ENCODE measurements at regions not wholly inside any gene's neighbourhood (a gene's known extent, or its start where the extent isn't known, plus 50 kb on each side); places are given as distances from the start of the nearest gene placed in this dataset.

GRCh38 chr18:60554967-60555366 lies 182.4 kb upstream of the MC4R start:
- no peak for DNase-seq (ENCODE audit: low read depth)

- DNase-seq (ENCODE audit: low read depth), result no peak
Measured at GRCh38 chr18:60555625-60556024, 183.1 kb upstream of the MC4R start.

GRCh38 chr18:60556326-60556725 lies 183.8 kb upstream of the MC4R start:
- DNase-seq (ENCODE audit: low read depth), result no peak

GRCh38 chr18:60560071-60560470 lies 187.5 kb upstream of the MC4R start:
- DNase-seq (ENCODE audit: low read depth), result no peak

- DNase-seq (ENCODE audit: low read depth), result no peak
Measured at GRCh38 chr18:60563082-60563481, 190.5 kb upstream of the MC4R start.

GRCh38 chr18:60568220-60568619 lies 195.6 kb upstream of the MC4R start:
- DNase-seq (ENCODE audit: low read depth), result no peak

- DNase-seq (ENCODE audit: low read depth), result no peak
Measured at GRCh38 chr18:60570172-60570571, 197.6 kb upstream of the MC4R start.

- DNase-seq (ENCODE audit: low read depth), result no peak
Measured at GRCh38 chr18:60577457-60577856, 204.9 kb upstream of the MC4R start.

- no peak for DNase-seq (ENCODE audit: low read depth)
Measured at GRCh38 chr18:60585670-60586069, 213.1 kb upstream of the MC4R start.

- DNase-seq (ENCODE audit: low read depth), result no peak
Measured at GRCh38 chr18:60593249-60593648, 220.7 kb upstream of the MC4R start.

GRCh38 chr18:60596928-60597327 lies 224.4 kb upstream of the MC4R start:
- no peak for DNase-seq (ENCODE audit: low read depth)

- no peak for DNase-seq (ENCODE audit: low read depth)
Measured at GRCh38 chr18:60599267-60599666, 226.7 kb upstream of the MC4R start.

GRCh38 chr18:60599995-60600394 lies 227.4 kb upstream of the MC4R start:
- no peak for DNase-seq (ENCODE audit: low read depth)

- DNase-seq (ENCODE audit: low read depth), result no peak
Measured at GRCh38 chr18:60601249-60601648, 228.7 kb upstream of the MC4R start.

GRCh38 chr18:60623331-60623730 lies 250.8 kb upstream of the MC4R start:
- no peak for DNase-seq (ENCODE audit: low read depth)

- no peak for DNase-seq (ENCODE audit: low read depth)
Measured at GRCh38 chr18:60624207-60624606, 251.6 kb upstream of the MC4R start.

- no peak for DNase-seq (ENCODE audit: low read depth)
Measured at GRCh38 chr18:60639836-60640235, 267.3 kb upstream of the MC4R start.

- no peak for DNase-seq (ENCODE audit: low read depth)
Measured at GRCh38 chr18:60643009-60643408, 270.4 kb upstream of the MC4R start.

GRCh38 chr18:60646725-60647124 lies 274.1 kb upstream of the MC4R start:
- no peak for DNase-seq (ENCODE audit: low read depth)

GRCh38 chr18:60649107-60649506 lies 276.5 kb upstream of the MC4R start:
- no peak for DNase-seq (ENCODE audit: low read depth)

GRCh38 chr18:60649842-60650536 lies 277.4 kb upstream of the MC4R start:
- DNase-seq (ENCODE audit: low read depth), result no peak

- DNase-seq (ENCODE audit: low read depth), result no peak
Measured at GRCh38 chr18:60654298-60654697, 281.7 kb upstream of the MC4R start.

GRCh38 chr18:60656553-60656952 lies 284.0 kb upstream of the MC4R start:
- no peak for DNase-seq (ENCODE audit: low read depth)

- DNase-seq (ENCODE audit: low read depth), result no peak
Measured at GRCh38 chr18:60662491-60662890, 289.9 kb upstream of the MC4R start.
